IMR-90 (cell line): ENCODE measurements at regions not wholly inside any gene's neighbourhood (a gene's known extent, or its start where the extent isn't known, plus 50 kb on each side); places are given as distances from the start of the nearest gene placed in this dataset.

Experiments
- ATAC-seq: fragments of 200-7000 bp; cut with Tn5 transposase; 2 replicates; pipeline ENCODE4 v1.9.1; 2020; ENCODE audit warnings: low read depth, mild to moderate bottlenecking, moderate library complexity
- BruUV-seq: library from RNA; stranded (reverse); fragments of 400-500 nt; replicated peaks from 2 replicates; lab custom pipeline; 2021; lab: Mats Ljungman, UMichigan
- CTCF ChIA-PET: fragments of 300-600 bp; formaldehyde crosslinking; extraction: SDS; loops from one replicate; lab custom pipeline; 2021; ENCODE audit warnings: antibody characterized with exemption; lab: Yijun Ruan, JAX
- POLR2A ChIA-PET: fragments of 300-600 bp; sonication (Branson Sonifier 250); formaldehyde crosslinking; loops from one replicate; lab custom pipeline; 2022; ENCODE audit warnings: antibody characterized with exemption; ENCODE audit not compliant: unreplicated experiment; lab: Charles Lee
- DNase-seq: peaks from one replicate; pipeline ENCODE4 v3.0.0; 2013
- H2AFZ ChIP-seq: replicated peaks from 2 replicates; pipeline ENCODE3; 2013; ENCODE audit warnings: low read length, mild to moderate bottlenecking; ENCODE audit not compliant: poor library complexity
- H2AK5ac ChIP-seq: 2 replicates; pipeline ENCODE4 v1.6.1; 2013; ENCODE audit warnings: low read depth, low read length, inconsistent platforms
- H2AK9ac ChIP-seq: replicated peaks from 2 replicates; pipeline ENCODE3; 2013; ENCODE audit warnings: mild to moderate bottlenecking, low read depth, low read length, moderate library complexity; ENCODE audit not compliant: poor library complexity
- H2BK120ac ChIP-seq: 2 replicates; pipeline ENCODE4 v1.6.1; 2013; ENCODE audit warnings: low read depth, low read length, inconsistent platforms
- H2BK15ac ChIP-seq: 3 replicates; pipeline ENCODE4 v1.6.1; 2013; ENCODE audit warnings: low read depth, low read length, inconsistent platforms
- H2BK20ac ChIP-seq: 2 replicates; pipeline ENCODE4 v1.6.1; 2013; ENCODE audit warnings: low read depth, mild to moderate bottlenecking, inconsistent platforms, low read length, moderate library complexity
- H2BK5ac ChIP-seq: 2 replicates; pipeline ENCODE4 v1.6.1; 2013; ENCODE audit warnings: mild to moderate bottlenecking, low read depth, low read length, inconsistent platforms; ENCODE audit not compliant: poor library complexity, severe bottlenecking
- H3K14ac ChIP-seq: replicated peaks from 2 replicates; pipeline ENCODE4 v1.6.1; 2013; ENCODE audit warnings: low read depth, low read length, inconsistent platforms
- H3K18ac ChIP-seq: 2 replicates; pipeline ENCODE4 v1.6.1; 2013; ENCODE audit warnings: low read depth, low read length, control low read depth
- H3K23ac ChIP-seq: 2 replicates; pipeline ENCODE4 v1.6.1; 2013; ENCODE audit warnings: low read depth, low read length, inconsistent platforms
- H3K27ac ChIP-seq: 2 replicates; pipeline ENCODE4 v1.5.1; 2013; ENCODE audit warnings: mild to moderate bottlenecking, control low read depth, low read length; ENCODE audit not compliant: insufficient read depth
- H3K27me3 ChIP-seq: 2 replicates; pipeline ENCODE4 v1.6.1; 2013; ENCODE audit warnings: low read length; ENCODE audit not compliant: control insufficient read depth, insufficient read depth
- H3K36me3 ChIP-seq: 2 replicates; pipeline ENCODE4 v1.6.1; 2013; ENCODE audit warnings: low read length, mixed read lengths; ENCODE audit not compliant: control insufficient read depth, insufficient read depth
- H3K4ac ChIP-seq: 2 replicates; pipeline ENCODE4 v1.6.1; 2013; ENCODE audit warnings: low read depth, low read length, inconsistent platforms
- H3K4me1 ChIP-seq: 2 replicates; pipeline ENCODE4 v1.6.1; 2013; ENCODE audit warnings: low read length, mixed read lengths; ENCODE audit not compliant: control insufficient read depth, insufficient read depth
- H3K4me2 ChIP-seq: 2 replicates; pipeline ENCODE4 v1.6.1; 2013; ENCODE audit warnings: low read depth, mild to moderate bottlenecking, control low read depth, low read length, moderate library complexity
- H3K4me3 ChIP-seq: 2 replicates; pipeline ENCODE4 v1.5.1; 2013; ENCODE audit warnings: low read depth, mild to moderate bottlenecking, control low read depth, low read length, moderate library complexity; ENCODE audit not compliant: insufficient read depth
- H3K56ac ChIP-seq: 2 replicates; pipeline ENCODE4 v1.6.1; 2013; ENCODE audit warnings: low read length, inconsistent platforms; ENCODE audit not compliant: insufficient read depth; ENCODE audit errors: extremely low read depth
- H3K79me1 ChIP-seq, 2 experiments: 2 replicates each; pipeline ENCODE4 v1.6.1; 2013; ENCODE audit warnings: low read length in 2 of 2, inconsistent platforms in 1 of 2, low read depth in 1 of 2
- H3K9ac ChIP-seq: 2 replicates; pipeline ENCODE4 v1.6.1; 2013; ENCODE audit warnings: low read depth, low read length, control low read depth
- H3K9me1 ChIP-seq: 2 replicates; pipeline ENCODE4 v1.6.1; 2013; ENCODE audit warnings: low read length, inconsistent platforms; ENCODE audit not compliant: insufficient read depth
- H3K9me3 ChIP-seq: 2 replicates; pipeline ENCODE4 v1.6.1; 2013; ENCODE audit warnings: low read length; ENCODE audit not compliant: control insufficient read depth, insufficient read depth
- H4K20me1 ChIP-seq: 2 replicates; pipeline ENCODE4 v1.6.1; 2013; ENCODE audit warnings: low read length, inconsistent platforms; ENCODE audit not compliant: insufficient read depth
- H4K5ac ChIP-seq: 2 replicates; pipeline ENCODE4 v1.6.1; 2013; ENCODE audit warnings: mild to moderate bottlenecking, low read depth, low read length, control low read depth
- H4K8ac ChIP-seq, 2 experiments: 2 replicates each; pipeline ENCODE4 v1.6.1; 2013; ENCODE audit warnings: low read depth in 2 of 2, low read length in 2 of 2, control low read depth in 1 of 2, inconsistent platforms in 1 of 2
- H4K91ac ChIP-seq: 2 replicates; pipeline ENCODE4 v1.6.1; 2013; ENCODE audit warnings: low read depth, low read length, inconsistent platforms; ENCODE audit not compliant: insufficient read depth
- POLR2A ChIP-seq: IDR thresholded peaks from 2 replicates; pipeline ENCODE4 v1.6.1; 2012; ENCODE audit warnings: mild to moderate bottlenecking, low read depth, low read length
- SMC3 ChIP-seq: fragments of 150-350 bp; IDR thresholded peaks from 2 replicates; pipeline ENCODE4 v1.6.1; 2016; ENCODE audit warnings: low read depth, mild to moderate bottlenecking, antibody characterized with exemption, low read length, moderate library complexity
- WGBS, 2 experiments: methylation state at CpG; one replicate each; pipeline versions ENCODE4 v1.1.5 to v1.1.7; 2013; ENCODE audit warnings: missing lambda C conversion rate in 2 of 2; ENCODE audit not compliant: insufficient read length in 1 of 2; ENCODE audit errors: extremely low coverage in 2 of 2; 5-methylcytosine and 5-hydroxymethylcytosine counted together
- dilution Hi-C: fragments of 300-500 bp; cut with HindIII; formaldehyde crosslinking; loops from one replicate; pipeline ENCODE4 v1.14.3; 2018; ENCODE audit warnings: low sequenced_read_pairs; ENCODE audit not compliant: unreplicated experiment
- in situ Hi-C: fragments of 300-500 bp; cut with MboI; formaldehyde crosslinking; loops from 3 replicates; pipeline ENCODE4 v1.14.3; 2019; ENCODE audit warnings: low sequenced_read_pairs, inconsistent platforms, mixed read lengths
- intact Hi-C: fragments of 100-400 bp; cut with micrococcal nuclease; formaldehyde crosslinking; loops from 2 replicates; pipeline ENCODE4 v1.10.0; 2022
- TF ChIP-seq, protein P1 (sequence below): fragments of 150-350 bp; IDR thresholded peaks from 2 replicates; pipeline ENCODE4 v1.6.1; 2016; ENCODE audit warnings: low read depth, mild to moderate bottlenecking, low read length, moderate library complexity, borderline replicate concordance
- TF ChIP-seq, protein P2 (sequence below): fragments of 150-350 bp; IDR thresholded peaks from 2 replicates; pipeline ENCODE4 v1.6.1; 2017; ENCODE audit warnings: mild to moderate bottlenecking, antibody characterized with exemption, low read length, low read depth

DNA sequence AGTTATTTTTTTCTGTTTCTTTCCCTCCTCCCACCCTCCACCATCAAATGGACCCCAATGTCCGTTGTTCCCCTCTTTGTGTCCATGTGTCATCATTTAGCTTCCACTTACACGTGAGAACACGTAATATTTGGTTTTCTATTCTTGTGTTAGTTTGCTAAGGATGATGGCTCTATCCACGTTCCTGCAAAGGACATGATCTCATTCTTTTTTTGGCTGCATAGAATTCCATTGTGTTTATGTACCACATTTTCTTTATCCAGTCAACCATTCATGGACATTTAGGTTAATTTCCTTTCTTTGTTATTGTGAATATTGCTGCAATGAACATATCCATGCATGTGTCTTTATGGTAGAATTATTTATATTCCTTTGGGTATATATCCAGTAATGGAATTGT, 91.3 kb upstream of the TNP1 start:
- TF ChIP-seq POLR2A (no peak), SMC3 (no peak)
- TF ChIP-seq, protein P1, sequence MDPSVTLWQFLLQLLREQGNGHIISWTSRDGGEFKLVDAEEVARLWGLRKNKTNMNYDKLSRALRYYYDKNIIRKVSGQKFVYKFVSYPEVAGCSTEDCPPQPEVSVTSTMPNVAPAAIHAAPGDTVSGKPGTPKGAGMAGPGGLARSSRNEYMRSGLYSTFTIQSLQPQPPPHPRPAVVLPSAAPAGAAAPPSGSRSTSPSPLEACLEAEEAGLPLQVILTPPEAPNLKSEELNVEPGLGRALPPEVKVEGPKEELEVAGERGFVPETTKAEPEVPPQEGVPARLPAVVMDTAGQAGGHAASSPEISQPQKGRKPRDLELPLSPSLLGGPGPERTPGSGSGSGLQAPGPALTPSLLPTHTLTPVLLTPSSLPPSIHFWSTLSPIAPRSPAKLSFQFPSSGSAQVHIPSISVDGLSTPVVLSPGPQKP, result no peak
- TF ChIP-seq, protein P2, sequence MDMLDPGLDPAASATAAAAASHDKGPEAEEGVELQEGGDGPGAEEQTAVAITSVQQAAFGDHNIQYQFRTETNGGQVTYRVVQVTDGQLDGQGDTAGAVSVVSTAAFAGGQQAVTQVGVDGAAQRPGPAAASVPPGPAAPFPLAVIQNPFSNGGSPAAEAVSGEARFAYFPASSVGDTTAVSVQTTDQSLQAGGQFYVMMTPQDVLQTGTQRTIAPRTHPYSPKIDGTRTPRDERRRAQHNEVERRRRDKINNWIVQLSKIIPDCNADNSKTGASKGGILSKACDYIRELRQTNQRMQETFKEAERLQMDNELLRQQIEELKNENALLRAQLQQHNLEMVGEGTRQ, result no peak
- no peak overlapping the region for H3K4me2 ChIP-seq
- intact Hi-C loops, result no loop called here

More for the DNA sequence above, 91.3 kb upstream of the TNP1 start:
- H3K27ac ChIP-seq, result no peak overlapping the region
- no peak overlapping the region for H4K8ac ChIP-seq
- H3K9me3 ChIP-seq, result no peaks in the 10 kb centered on the region
- H3K56ac ChIP-seq, result no peak overlapping the region
- no peak overlapping the region for H3K18ac ChIP-seq
- H3K14ac ChIP-seq, result no peak overlapping the region
- no peaks in the 10 kb centered on the region for H3K27me3 ChIP-seq
- H3K9ac ChIP-seq, result no peak overlapping the region
- H2BK120ac ChIP-seq, result no peak overlapping the region
- H3K9me1 ChIP-seq, result no peaks in the 10 kb centered on the region
- no peaks in the 10 kb centered on the region for H4K20me1 ChIP-seq
- DNase-seq (no peak), ATAC-seq (no peak)
- in situ Hi-C loops (no loop called here), dilution Hi-C loops (no loop called here)
- H2BK20ac ChIP-seq, result no peak overlapping the region
- H3K79me1 ChIP-seq, result no peaks in the 10 kb centered on the region
- ChIA-PET POLR2A (no interaction called here), CTCF (no interaction called here)
- WGBS, 2 experiments, result no CpG with 5 or more reads among the region's 4 CpGs
- H2BK5ac ChIP-seq, result no peak overlapping the region
- no peak overlapping the region for H4K5ac ChIP-seq
- no peak overlapping the region for H4K91ac ChIP-seq
- no peak overlapping the region for H2BK15ac ChIP-seq
- H3K4ac ChIP-seq, result no peak overlapping the region
- no peaks in the 10 kb centered on the region for H3K4me1 ChIP-seq
- H2AFZ ChIP-seq, result no peak overlapping the region
- no peak overlapping the region for H2AK9ac ChIP-seq
- H3K23ac ChIP-seq, result no peak overlapping the region
- H3K4me3 ChIP-seq, result no peak overlapping the region
- no peaks in the 10 kb centered on the region for H3K36me3 ChIP-seq
- no peak overlapping the region for H2AK5ac ChIP-seq
- no TSS peak for BruUV-seq
